Natural killer cell treated with Interleukin-12 subunit alpha and Interleukin-12 subunit beta and Interleukin-15 and Interleukin-18, amount 100 ng/mL, for 72 hours (primary cell): ENCODE measurements at regions not wholly inside any gene's neighbourhood (a gene's known extent, or its start where the extent isn't known, plus 50 kb on each side); places are given as distances from the start of the nearest gene placed in this dataset.

Experiments used
- ATAC-seq, 2 donors: fragments of 150-1000 bp; cut with Tn5 transposase in 1 of 2; sonication (Bioruptor Pico), chemical (Tn5 transposase) in 1 of 2; 2 replicates each; pipeline ENCODE4 v1.10.0; 2021
- DNase-seq: peaks from one replicate; pipeline ENCODE4 v3.0.0; 2022; ENCODE audit warnings: low spot score
- H3K27ac Mint-ChIP-seq, 2 donors: 1 replicate in 1 of 2; 2 replicates in 1 of 2; pipeline ENCODE4 v1.8.0; 2022; ENCODE audit warnings: mixed read lengths in 2 of 2, mild to moderate bottlenecking in 1 of 2, moderate library complexity in 1 of 2
- H3K27me3 Mint-ChIP-seq, 2 donors: 1 replicate in 1 of 2; 2 replicates in 1 of 2; pipeline ENCODE4 v1.8.0; 2022; ENCODE audit warnings: mixed read lengths in 2 of 2
- H3K36me3 Mint-ChIP-seq: one replicate; pipeline ENCODE4 v1.8.0; 2022; ENCODE audit warnings: mixed read lengths
- H3K4me1 Mint-ChIP-seq, 2 donors: 1 replicate in 1 of 2; 2 replicates in 1 of 2; pipeline ENCODE4 v1.8.0; 2022; ENCODE audit warnings: low read depth in 2 of 2, mixed read lengths in 2 of 2, mild to moderate bottlenecking in 1 of 2
- H3K4me3 Mint-ChIP-seq: one replicate; pipeline ENCODE4 v1.8.0; 2022; ENCODE audit warnings: mixed read lengths
- H3K9me3 Mint-ChIP-seq: 2 replicates; pipeline ENCODE4 v1.8.0; 2022; ENCODE audit warnings: mixed read lengths

GRCh38 chr9:16180091-16180490 is 627.2 kb downstream of the CCDC171 start:
- Mint-ChIP-seq H3K4me3 (no peak overlapping the region), H3K27me3 (peaks cover 5 to 16% of the 10 kb centered on the region in 2 donors), H3K9me3 (no peaks in the 10 kb centered on the region), H3K4me1 (no peaks in the 10 kb centered on the region), H3K27ac (no peak overlapping the region), H3K36me3 (no peaks in the 10 kb centered on the region)
- ATAC-seq (no peak), DNase-seq (no peak)

GRCh38 chr9:16180546-16180945 is 627.7 kb downstream of the CCDC171 start:
- DNase-seq = no peak
- Mint-ChIP-seq H3K36me3 (no peaks in the 10 kb centered on the region), H3K4me3 (no peak overlapping the region), H3K27me3 (peaks cover 5 to 16% of the 10 kb centered on the region in 2 donors), H3K4me1 (no peaks in the 10 kb centered on the region), H3K9me3 (no peaks in the 10 kb centered on the region), H3K27ac (no peak overlapping the region)
- no peak for ATAC-seq

DNA sequence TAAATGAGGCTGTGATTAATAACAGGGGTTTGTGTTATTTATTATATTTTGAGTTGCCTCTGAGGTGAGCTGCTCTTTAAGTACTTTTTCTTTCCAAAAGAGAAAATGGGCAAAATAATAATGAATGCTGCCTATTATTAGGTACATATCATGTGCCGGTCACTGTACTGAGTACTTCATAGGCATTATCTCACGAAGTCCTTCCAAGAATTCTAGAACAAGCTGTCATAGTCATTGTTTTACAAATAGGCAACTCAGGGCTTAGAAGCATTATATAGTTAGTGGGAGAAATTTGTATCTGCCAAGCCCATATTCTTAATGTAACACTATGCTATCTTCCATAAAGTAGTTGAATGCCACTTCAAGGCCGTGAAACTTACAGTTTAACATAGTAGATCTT is 628.7 kb downstream of the CCDC171 start:
- no peaks in the 10 kb centered on the region for H3K9me3 Mint-ChIP-seq
- no peaks in the 10 kb centered on the region for H3K36me3 Mint-ChIP-seq
- no peak for ATAC-seq
- H3K27me3 Mint-ChIP-seq = peaks cover 5 to 16% of the 10 kb centered on the region in 2 donors
- H3K4me3 Mint-ChIP-seq = no peak overlapping the region
- DNase-seq = no peak
- no peaks in the 10 kb centered on the region for H3K4me1 Mint-ChIP-seq
- H3K27ac Mint-ChIP-seq = no peak overlapping the region

- ATAC-seq = no peak
- Mint-ChIP-seq H3K4me1 (no peaks in the 10 kb centered on the region), H3K36me3 (no peaks in the 10 kb centered on the region), H3K27ac (no peak overlapping the region), H3K27me3 (peaks cover 5 to 16% of the 10 kb centered on the region in 2 donors), H3K4me3 (no peak overlapping the region), H3K9me3 (no peaks in the 10 kb centered on the region)
- DNase-seq = no peak
Measured at GRCh38 chr9:16182784-16183183, 629.9 kb downstream of the CCDC171 start.

GRCh38 chr9:16184964-16185646 is 632.3 kb downstream of the CCDC171 start:
- Mint-ChIP-seq H3K9me3 (no peaks in the 10 kb centered on the region), H3K27ac (no peak overlapping the region), H3K36me3 (no peaks in the 10 kb centered on the region), H3K27me3 (peaks cover 5 to 18% of the 10 kb centered on the region in 2 donors), H3K4me1 (no peaks in the 10 kb centered on the region), H3K4me3 (no peak overlapping the region)
- ATAC-seq (peak in 1 of 2 donors; percentile 45), DNase-seq (no peak)

- no peak overlapping the region for H3K27ac Mint-ChIP-seq
- no peak for DNase-seq
- no peak for ATAC-seq
- peaks cover 0 to 3% of the 10 kb centered on the region in 2 donors for H3K4me1 Mint-ChIP-seq
- H3K4me3 Mint-ChIP-seq = no peak overlapping the region
- H3K36me3 Mint-ChIP-seq = no peaks in the 10 kb centered on the region
- H3K9me3 Mint-ChIP-seq = no peaks in the 10 kb centered on the region
- peaks cover 0 to 19% of the 10 kb centered on the region in 2 donors for H3K27me3 Mint-ChIP-seq
Measured at GRCh38 chr9:16191191-16191590, 638.3 kb downstream of the CCDC171 start.

GRCh38 chr9:16191691-16192402 is 639.0 kb downstream of the CCDC171 start:
- H3K4me3 Mint-ChIP-seq = no peak overlapping the region
- DNase-seq = no peak
- H3K27me3 Mint-ChIP-seq = peaks cover 0 to 19% of the 10 kb centered on the region in 2 donors
- H3K9me3 Mint-ChIP-seq = no peaks in the 10 kb centered on the region
- peak; percentile 63 to 75 for ATAC-seq
- H3K27ac Mint-ChIP-seq = no peak overlapping the region
- no peaks in the 10 kb centered on the region for H3K36me3 Mint-ChIP-seq
- peaks cover 0 to 3% of the 10 kb centered on the region in 2 donors for H3K4me1 Mint-ChIP-seq

DNA sequence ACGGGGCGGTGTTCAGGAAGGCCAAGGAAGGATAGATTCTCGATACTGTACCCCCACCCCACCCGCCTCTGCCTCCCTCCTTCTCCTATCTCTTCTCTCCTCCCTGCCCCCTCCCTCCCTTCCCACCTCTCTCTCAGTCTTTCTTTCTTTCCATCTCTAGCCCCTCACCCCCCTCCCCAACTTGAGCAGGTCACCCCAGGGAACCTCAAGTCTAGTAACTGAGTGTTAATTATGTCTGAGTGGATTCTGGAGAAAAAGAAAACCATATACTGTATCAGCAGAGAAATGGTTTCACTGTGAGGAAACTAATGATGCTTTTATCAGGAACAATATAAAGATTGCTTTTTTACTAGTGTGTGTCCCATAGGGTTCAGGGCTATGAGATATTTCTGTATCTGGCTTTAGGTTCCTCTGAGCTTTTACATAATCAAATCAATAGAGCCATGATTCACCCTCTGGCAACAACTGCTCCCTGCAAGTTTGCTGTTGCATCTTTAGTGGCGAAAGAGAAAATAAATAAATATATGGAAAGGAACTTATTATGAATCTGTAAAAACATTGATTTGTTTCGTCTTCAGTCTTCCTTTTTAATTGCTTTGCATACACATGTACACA is 639.7 kb downstream of the CCDC171 start:
- peaks cover 0 to 3% of the 10 kb centered on the region in 2 donors for H3K4me1 Mint-ChIP-seq
- no peak overlapping the region for H3K27ac Mint-ChIP-seq
- ATAC-seq (no peak), DNase-seq (no peak)
- no peak overlapping the region for H3K4me3 Mint-ChIP-seq
- no peaks in the 10 kb centered on the region for H3K36me3 Mint-ChIP-seq
- peaks cover 0 to 19% of the 10 kb centered on the region in 2 donors for H3K27me3 Mint-ChIP-seq
- H3K9me3 Mint-ChIP-seq = no peaks in the 10 kb centered on the region

DNA sequence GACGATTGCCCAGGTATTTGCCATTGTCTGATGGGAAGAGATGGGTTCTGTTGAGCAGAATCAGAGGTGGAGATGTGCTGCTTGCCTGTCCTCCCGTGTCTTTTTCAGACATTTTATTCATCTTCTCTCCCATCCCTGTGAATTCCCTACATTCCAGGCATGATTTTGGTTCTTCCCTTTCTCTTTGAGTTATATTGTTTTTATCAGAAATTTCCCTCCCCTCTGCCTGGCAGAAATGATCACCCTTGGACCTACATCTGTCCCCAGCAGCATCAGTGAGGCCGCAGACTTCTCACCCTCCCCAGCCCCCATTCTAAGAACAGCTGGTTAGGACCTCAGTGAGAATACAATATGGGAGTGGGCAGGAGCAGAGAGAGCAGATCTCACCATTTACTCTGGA is 640.2 kb downstream of the CCDC171 start:
- Mint-ChIP-seq H3K4me3 (no peak overlapping the region), H3K4me1 (peaks cover 0 to 3% of the 10 kb centered on the region in 2 donors), H3K27ac (no peak overlapping the region), H3K36me3 (no peaks in the 10 kb centered on the region), H3K27me3 (peaks cover 0 to 22% of the 10 kb centered on the region in 2 donors), H3K9me3 (no peaks in the 10 kb centered on the region)
- ATAC-seq = no peak
- no peak for DNase-seq

DNA sequence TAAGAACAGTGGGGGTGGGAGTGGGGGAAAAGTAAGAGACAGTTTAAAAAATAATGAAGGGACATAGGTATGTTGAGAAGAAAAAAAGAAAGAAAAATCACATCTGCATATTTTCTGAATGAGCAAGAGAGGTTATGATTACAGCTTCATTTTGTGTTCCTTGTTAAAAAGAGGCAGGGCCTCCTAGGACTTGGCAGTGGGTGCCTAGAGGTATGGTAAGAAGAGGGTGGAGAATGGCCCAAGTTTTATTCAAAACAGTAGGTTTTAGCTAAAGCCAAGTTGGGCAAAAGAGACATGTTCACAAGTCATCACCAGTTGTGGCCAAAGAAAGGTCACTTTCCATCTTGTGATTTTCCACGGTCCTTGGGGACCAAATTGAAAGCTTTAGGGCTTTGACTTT is 643.4 kb downstream of the CCDC171 start:
- ATAC-seq = no peak
- no peak for DNase-seq
- Mint-ChIP-seq H3K9me3 (no peaks in the 10 kb centered on the region), H3K4me3 (no peak overlapping the region), H3K4me1 (peaks cover 0 to 3% of the 10 kb centered on the region in 2 donors), H3K36me3 (no peaks in the 10 kb centered on the region), H3K27ac (no peak overlapping the region), H3K27me3 (peaks cover 5 to 18% of the 10 kb centered on the region in 2 donors)

GRCh38 chr9:16197578-16198370 is 644.9 kb downstream of the CCDC171 start:
- H3K4me1 Mint-ChIP-seq = no peaks in the 10 kb centered on the region
- peaks cover 10 to 18% of the 10 kb centered on the region in 2 donors for H3K27me3 Mint-ChIP-seq
- no peak overlapping the region for H3K4me3 Mint-ChIP-seq
- DNase-seq = no peak
- no peaks in the 10 kb centered on the region for H3K9me3 Mint-ChIP-seq
- ATAC-seq = no peak
- no peaks in the 10 kb centered on the region for H3K36me3 Mint-ChIP-seq
- H3K27ac Mint-ChIP-seq = no peak overlapping the region

DNA sequence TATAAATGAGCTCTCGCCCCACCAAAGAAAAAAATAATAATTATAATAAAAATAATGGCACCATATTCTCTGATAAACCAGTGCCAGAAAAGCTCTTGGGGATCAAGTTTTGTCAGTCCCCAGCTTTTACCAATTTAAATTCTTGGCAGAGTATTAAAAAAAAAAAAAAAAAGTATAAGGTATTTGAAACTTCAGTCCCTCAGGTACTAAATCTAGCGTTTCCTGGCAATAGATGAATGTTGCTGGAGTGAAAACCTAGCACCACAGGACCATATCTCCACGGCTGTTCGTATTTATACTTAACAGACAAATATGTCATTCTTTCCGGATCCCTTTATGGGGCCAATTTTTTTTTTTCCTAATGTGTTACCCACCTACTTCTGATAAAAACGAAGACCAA is 646.2 kb downstream of the CCDC171 start:
- Mint-ChIP-seq H3K27me3 (peaks cover 10 to 12% of the 10 kb centered on the region in 2 donors), H3K27ac (no peak overlapping the region), H3K9me3 (no peaks in the 10 kb centered on the region), H3K36me3 (no peaks in the 10 kb centered on the region), H3K4me3 (no peak overlapping the region), H3K4me1 (no peaks in the 10 kb centered on the region)
- ATAC-seq (no peak), DNase-seq (no peak)

DNA sequence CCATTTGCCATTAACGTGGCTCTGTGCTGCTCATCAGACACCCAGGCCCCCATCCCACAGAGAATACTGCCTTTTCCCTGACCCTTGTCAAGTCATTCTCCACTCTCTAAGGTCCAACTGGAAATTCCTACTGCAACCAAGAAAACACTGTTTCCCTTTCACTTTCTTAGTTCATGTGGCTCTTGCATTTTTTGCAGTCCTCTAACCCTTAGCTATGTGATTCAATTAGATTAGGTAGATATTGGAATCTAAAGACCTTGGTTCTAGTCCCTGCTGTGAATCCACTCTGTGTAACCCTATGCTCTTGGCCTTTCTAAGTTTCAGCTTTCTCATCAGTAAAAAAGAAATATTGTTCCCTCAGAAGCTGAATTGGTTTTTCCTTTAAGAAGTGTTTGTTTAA is 649.4 kb downstream of the CCDC171 start:
- no peak overlapping the region for H3K4me3 Mint-ChIP-seq
- no peaks in the 10 kb centered on the region for H3K4me1 Mint-ChIP-seq
- H3K27me3 Mint-ChIP-seq = peaks cover 10 to 15% of the 10 kb centered on the region in 2 donors
- no peaks in the 10 kb centered on the region for H3K36me3 Mint-ChIP-seq
- DNase-seq = no peak
- no peaks in the 10 kb centered on the region for H3K9me3 Mint-ChIP-seq
- no peak for ATAC-seq
- H3K27ac Mint-ChIP-seq = no peak overlapping the region
